GM13976 (cell line): ENCODE measurements at regions not wholly inside any gene's neighbourhood (a gene's known extent, or its start where the extent isn't known, plus 50 kb on each side); places are given as distances from the start of the nearest gene placed in this dataset.

Source experiments
- DNase-seq: peaks from one replicate; pipeline ENCODE4 v3.0.0; 2012; ENCODE audit warnings: low spot score
- in situ Hi-C: fragments of 300-500 bp; cut with MboI; formaldehyde crosslinking; loops from one replicate; pipeline ENCODE4 v1.12.0; 2022; ENCODE audit warnings: low sequenced_read_pairs, mixed read lengths, inconsistent platforms; ENCODE audit not compliant: unreplicated experiment
- TF ChIP-seq, protein P1 (sequence below): IDR thresholded peaks from 2 replicates; pipeline ENCODE4 v1.5.1; 2012; ENCODE audit warnings: borderline replicate concordance, mild to moderate bottlenecking; ENCODE audit not compliant: insufficient read depth; ENCODE audit errors: extremely low read depth, missing control alignments, control extremely low read depth

DNA sequence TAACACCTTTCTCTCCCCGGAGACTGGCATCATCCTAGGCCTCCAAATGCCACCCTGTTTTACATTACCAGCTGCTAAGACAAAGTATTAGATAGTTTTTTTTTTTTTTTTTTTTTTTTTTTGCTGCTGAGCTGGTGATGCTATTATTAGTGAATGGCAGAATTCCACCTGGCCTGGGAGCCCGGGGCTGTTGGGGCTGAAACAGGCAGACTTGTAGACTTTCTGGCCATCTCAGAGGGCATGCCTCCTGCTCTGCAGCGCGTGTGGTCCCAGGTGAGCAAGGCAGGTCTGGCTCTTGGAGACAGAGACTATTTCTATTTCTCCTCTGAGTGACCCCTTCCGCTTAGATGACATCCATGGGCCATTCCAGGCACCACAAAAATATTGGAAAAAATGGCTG lies 104.2 kb downstream of the EMX2 start:
- TF ChIP-seq, protein P1, sequence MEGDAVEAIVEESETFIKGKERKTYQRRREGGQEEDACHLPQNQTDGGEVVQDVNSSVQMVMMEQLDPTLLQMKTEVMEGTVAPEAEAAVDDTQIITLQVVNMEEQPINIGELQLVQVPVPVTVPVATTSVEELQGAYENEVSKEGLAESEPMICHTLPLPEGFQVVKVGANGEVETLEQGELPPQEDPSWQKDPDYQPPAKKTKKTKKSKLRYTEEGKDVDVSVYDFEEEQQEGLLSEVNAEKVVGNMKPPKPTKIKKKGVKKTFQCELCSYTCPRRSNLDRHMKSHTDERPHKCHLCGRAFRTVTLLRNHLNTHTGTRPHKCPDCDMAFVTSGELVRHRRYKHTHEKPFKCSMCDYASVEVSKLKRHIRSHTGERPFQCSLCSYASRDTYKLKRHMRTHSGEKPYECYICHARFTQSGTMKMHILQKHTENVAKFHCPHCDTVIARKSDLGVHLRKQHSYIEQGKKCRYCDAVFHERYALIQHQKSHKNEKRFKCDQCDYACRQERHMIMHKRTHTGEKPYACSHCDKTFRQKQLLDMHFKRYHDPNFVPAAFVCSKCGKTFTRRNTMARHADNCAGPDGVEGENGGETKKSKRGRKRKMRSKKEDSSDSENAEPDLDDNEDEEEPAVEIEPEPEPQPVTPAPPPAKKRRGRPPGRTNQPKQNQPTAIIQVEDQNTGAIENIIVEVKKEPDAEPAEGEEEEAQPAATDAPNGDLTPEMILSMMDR: no peak
- in situ Hi-C loops: no loop called here

DNA sequence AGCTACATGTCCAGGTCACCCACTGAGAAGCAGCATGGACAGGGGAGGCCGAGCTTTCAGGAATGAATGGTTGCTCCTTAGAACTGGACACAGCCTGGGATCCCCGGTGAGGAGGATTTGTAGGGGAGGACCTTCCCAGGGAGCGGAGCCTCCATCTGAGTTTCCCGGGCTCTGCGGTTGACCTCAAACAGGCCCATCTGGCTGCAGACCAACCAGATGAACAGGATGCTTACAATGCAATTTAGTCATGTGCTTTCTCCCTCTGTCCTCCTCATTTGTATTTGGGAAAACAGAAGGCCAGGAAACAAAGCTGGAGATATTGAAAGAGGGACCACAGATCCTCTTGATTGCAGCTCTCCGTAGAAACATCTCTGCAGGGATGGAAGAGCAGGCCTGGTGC lies 104.8 kb downstream of the EMX2 start:
- in situ Hi-C loops: no loop called here
- DNase-seq: no peak
- TF ChIP-seq, protein P1: no peak

More for the DNA sequence above, 104.2 kb downstream of the EMX2 start:
- DNase-seq: no peak

DNA sequence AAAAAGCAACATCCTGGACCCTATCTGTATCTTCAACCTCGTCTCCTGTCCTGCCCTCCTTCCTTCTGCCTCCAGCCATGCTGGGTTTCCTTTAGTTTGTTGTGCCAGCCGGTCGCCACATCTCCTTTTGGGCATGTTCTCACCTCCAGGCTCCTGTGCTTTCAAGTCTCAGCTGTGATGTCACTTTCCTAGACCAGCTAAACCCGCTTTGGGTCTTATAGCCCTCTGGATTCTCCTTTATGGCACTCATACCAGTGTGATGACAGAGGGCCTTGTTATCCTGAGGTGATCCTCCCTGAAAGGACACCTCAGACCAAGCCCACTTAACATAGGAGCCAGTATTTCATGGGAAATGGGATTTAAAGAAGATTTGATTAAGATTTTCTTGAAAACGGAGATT lies 108.6 kb downstream of the EMX2 start:
- TF ChIP-seq, protein P1: no peak
- in situ Hi-C loops: no loop called here
- no peak for DNase-seq

DNA sequence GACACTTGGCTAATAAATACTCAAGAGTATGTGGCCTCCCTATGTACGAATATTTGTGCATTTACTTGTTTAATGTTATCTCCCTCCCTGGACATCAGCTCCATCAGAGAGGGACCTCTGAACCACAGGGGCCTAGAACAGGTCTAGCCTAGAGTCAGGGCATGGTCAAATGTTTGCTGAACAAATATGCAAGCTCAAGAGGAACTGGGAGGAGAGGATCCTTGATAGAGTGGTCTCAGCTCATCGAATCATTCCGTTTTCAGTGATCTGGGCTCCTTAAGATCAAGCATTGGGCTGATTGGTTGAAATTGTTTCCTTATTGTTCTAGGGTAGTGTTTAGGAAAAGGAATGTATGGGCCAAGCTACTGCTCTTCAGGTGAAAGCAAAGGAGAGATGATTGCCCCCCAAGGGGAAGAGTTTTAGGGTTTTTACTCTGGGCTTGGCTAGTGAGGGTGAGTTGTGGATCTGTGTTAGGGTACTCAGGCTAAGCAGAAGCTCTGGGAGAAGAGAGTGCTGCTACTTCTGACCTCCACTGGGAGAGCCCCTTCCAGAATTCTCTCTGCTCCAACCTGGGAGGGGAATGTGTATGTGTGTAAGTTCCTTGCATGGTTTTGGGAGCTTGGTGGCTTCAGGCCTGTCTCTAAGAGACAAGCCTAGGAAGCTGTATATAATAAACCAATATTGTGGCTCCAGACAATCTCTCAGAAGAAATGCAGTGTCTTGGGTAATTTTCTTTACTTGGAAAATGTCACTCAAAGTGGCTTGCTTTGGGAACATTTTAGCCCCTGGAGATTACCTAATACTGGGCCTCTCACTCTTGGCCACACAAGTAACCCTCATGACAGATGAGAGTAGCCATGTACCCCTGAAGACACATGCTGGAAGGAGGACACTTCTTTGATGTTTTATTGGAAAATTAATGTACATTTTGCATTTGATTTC lies 110.0 kb downstream of the EMX2 start:
- no peak for DNase-seq
- in situ Hi-C loops: no loop called here
- TF ChIP-seq, protein P1: no peak

DNA sequence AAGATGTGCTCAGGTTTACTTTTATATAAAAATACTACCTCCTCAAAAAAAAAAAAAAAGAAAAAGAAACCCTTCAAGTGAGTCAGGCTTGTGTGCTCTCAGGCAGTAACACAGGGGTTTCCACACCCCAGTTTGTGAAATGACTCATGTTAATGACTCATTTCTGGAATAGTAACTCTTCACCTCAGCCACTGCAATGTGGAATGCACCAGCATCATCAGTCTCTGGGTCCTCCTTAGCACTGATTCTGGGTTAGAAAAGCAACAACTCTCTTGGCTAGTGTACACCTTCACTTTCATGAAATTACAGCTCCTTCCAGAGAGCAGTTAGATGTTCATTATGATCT lies 110.6 kb downstream of the EMX2 start:
- in situ Hi-C loops: no loop called here
- peak; percentile 64 for DNase-seq

DNA sequence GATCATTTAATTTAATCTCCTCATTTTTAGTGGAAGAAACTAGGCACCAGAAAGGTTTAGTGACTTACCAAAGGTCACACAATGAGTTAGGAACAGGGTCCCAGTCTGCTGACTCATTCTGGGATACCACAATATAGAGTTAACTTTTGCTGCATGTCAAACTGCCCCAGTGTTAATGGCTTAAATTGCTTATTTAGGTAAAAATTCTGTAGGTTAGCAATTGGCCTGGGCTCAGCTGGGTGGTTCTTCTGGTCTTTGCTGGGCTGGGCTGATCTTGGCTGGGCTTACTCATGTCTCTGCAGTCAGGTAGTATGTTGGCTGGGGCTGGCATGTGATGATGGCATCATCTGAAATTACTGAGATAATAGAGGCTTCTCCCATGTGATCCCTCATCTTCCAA lies 111.6 kb downstream of the EMX2 start:
- no peak for DNase-seq

More for the DNA sequence above, 110.6 kb downstream of the EMX2 start:
- TF ChIP-seq, protein P1: no peak

More for the DNA sequence above, 111.6 kb downstream of the EMX2 start:
- TF ChIP-seq, protein P1: no peak
- in situ Hi-C loops: no loop called here
